ENCODE measurements at regions not wholly inside any gene's neighbourhood (a gene's known extent, or its start where the extent isn't known, plus 50 kb on each side); places are given as distances from the start of the nearest gene placed in this dataset.

DNA sequence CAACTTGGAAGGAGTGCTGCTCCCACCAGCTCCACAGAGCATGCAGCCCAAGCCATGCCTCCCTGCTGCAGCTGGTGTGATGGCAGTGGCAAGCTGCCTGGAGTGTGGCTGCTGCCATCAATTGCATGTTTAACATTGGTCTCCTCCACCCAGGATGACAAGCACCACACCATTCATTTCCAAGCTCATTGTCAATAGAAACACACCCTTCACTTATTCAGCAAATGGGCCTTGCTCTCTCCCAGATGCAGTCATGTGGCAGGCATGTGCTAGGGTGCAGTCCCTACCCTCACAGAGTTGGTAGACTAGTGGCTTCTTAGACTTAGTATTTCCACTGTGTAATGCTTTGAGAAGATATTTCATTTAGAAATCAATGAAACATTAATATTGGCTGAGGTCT is 70.8 kb upstream of the FGF14 start:
- no peaks in the 10 kb centered on the region for H3K9me3 Mint-ChIP-seq
- H3K4me3 Mint-ChIP-seq = no peak overlapping the region
- DNase-seq (ENCODE audit: extremely low spot score, unreplicated experiment) = no peak
- H3K4me1 Mint-ChIP-seq (ENCODE audit: unreplicated experiment) = no peaks in the 10 kb centered on the region
- TF ChIP-seq, protein P1, sequence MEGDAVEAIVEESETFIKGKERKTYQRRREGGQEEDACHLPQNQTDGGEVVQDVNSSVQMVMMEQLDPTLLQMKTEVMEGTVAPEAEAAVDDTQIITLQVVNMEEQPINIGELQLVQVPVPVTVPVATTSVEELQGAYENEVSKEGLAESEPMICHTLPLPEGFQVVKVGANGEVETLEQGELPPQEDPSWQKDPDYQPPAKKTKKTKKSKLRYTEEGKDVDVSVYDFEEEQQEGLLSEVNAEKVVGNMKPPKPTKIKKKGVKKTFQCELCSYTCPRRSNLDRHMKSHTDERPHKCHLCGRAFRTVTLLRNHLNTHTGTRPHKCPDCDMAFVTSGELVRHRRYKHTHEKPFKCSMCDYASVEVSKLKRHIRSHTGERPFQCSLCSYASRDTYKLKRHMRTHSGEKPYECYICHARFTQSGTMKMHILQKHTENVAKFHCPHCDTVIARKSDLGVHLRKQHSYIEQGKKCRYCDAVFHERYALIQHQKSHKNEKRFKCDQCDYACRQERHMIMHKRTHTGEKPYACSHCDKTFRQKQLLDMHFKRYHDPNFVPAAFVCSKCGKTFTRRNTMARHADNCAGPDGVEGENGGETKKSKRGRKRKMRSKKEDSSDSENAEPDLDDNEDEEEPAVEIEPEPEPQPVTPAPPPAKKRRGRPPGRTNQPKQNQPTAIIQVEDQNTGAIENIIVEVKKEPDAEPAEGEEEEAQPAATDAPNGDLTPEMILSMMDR (conservative IDR thresholded peaks at IDR 0.05) = no peak
- H3K27ac Mint-ChIP-seq = no peak overlapping the region
- no peaks in the 10 kb centered on the region for H3K36me3 Mint-ChIP-seq
- peaks cover 4% of the 10 kb centered on the region for H3K27me3 Mint-ChIP-seq

DNA sequence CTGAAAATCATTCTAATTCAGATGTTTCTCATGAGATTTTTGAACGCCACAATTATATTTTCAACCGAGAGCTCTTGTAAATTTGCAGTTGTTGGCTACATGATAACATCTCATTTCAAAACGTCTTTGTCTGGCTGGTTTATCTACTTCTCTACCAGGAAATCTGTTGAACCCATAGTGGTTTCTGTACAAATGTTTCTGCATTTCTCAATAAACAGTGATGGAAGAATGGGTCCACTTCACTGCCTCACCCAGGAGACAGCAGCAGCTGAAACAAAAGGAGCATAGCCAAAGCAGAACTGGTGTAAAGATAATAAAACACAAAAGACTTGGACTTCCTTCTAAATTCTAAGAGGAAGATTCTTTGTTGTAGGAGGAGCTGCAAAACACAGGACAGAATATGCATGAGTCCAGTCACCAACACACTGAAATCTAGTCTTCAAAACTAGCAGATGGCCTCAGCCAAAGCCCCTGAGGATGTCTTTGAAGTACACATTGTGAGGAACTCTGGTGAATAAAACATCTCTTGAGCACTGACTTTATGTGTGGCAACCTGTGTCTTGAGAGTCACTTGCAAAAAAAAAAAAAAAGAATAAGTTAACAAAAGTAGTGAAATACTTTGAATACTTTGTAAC is 68.6 kb upstream of the FGF14 start:
- H3K9me3 Mint-ChIP-seq = no peaks in the 10 kb centered on the region
- no peak overlapping the region for H3K4me3 Mint-ChIP-seq
- no peaks in the 10 kb centered on the region for H3K4me1 Mint-ChIP-seq (ENCODE audit: unreplicated experiment)
- TF ChIP-seq, protein P1 (conservative IDR thresholded peaks at IDR 0.05) = no peak
- no peak overlapping the region for H3K27ac Mint-ChIP-seq
- H3K27me3 Mint-ChIP-seq = peaks cover 11% of the 10 kb centered on the region
- DNase-seq (ENCODE audit: extremely low spot score, unreplicated experiment) = no peak
- no peaks in the 10 kb centered on the region for H3K36me3 Mint-ChIP-seq

DNA sequence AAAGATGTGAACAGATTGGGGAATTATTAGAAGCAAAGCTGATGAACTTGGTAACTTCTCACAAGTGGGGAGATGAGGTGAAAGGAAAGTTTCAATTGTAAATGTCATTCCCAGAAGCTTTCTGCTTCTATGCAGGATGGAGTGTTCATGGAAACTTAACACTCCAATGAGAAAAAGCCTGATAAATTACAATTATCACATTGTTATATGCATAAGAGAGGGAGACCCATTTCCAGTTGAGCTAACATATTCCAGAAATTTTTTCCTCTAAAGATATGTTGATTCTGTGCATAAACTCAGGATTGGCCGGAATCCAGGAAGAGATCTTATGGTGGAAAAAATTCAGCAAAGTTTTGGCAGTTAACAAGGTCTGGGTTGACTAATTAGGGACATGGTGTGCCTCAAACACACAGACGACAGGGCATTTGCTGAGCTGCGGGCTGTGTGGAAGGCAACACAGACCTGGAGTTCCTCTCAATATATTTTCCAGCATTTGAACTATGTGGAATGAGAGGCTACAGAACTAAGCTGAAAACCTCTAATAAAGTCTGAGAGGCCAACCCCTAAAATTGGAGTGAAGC is 64.9 kb upstream of the FGF14 start:
- TF ChIP-seq, protein P1 (conservative IDR thresholded peaks at IDR 0.05) = no peak
- no peaks in the 10 kb centered on the region for H3K9me3 Mint-ChIP-seq
- DNase-seq (ENCODE audit: extremely low spot score, unreplicated experiment) = no peak
- no peaks in the 10 kb centered on the region for H3K4me1 Mint-ChIP-seq (ENCODE audit: unreplicated experiment)
- no peaks in the 10 kb centered on the region for H3K36me3 Mint-ChIP-seq
- H3K27ac Mint-ChIP-seq = no peak overlapping the region
- peaks cover 15% of the 10 kb centered on the region for H3K27me3 Mint-ChIP-seq
- no peak overlapping the region for H3K4me3 Mint-ChIP-seq

DNA sequence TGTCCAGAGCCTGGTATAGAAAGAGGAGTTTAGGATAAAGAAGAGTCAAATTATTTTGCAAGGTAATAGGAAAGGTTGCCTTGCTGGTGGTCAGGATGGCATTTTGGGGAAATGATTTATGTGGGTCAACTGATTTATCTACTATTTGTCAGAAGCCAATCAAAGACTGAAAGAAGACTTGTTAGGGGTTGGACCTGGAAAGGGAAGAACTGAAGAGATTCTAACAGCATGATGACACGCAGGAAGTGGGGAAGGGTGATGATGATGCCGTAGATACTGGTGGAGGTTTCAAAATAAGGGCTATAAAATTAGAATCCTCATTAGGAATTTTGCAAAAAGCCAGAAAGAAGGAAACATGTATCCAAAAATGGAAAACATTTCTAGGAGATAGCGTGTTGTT is 60.7 kb upstream of the FGF14 start:
- Mint-ChIP-seq H3K4me3 (no peak overlapping the region), H3K27me3 (peaks cover 16% of the 10 kb centered on the region), H3K9me3 (no peaks in the 10 kb centered on the region), H3K36me3 (no peaks in the 10 kb centered on the region), H3K27ac (no peak overlapping the region), H3K4me1 (ENCODE audit: unreplicated experiment) (no peaks in the 10 kb centered on the region)
- TF ChIP-seq, protein P1 (conservative IDR thresholded peaks at IDR 0.05) = no peak
- no peak for DNase-seq (ENCODE audit: extremely low spot score, unreplicated experiment)

DNA sequence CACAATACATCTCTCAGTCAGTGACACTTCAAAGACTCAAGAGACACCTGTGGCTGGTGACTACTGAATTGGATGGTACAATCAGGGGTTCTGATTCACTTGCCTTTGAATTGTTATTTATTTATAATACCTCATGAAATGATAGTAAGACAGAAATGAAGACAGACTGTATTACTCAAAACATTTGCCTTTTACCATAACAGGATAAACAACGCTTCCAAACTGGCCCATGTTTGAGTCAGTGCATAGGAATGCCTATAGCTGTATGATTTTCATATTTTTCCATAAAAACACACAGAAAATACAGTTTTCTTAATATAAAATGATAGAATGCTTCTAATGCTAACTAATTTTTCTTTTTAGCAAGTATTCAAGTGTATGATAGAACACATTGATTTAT is 59.5 kb upstream of the FGF14 start:
- Mint-ChIP-seq H3K27ac (no peak overlapping the region), H3K36me3 (no peaks in the 10 kb centered on the region), H3K9me3 (no peaks in the 10 kb centered on the region), H3K4me3 (no peak overlapping the region), H3K27me3 (peaks cover 19% of the 10 kb centered on the region), H3K4me1 (ENCODE audit: unreplicated experiment) (no peaks in the 10 kb centered on the region)
- TF ChIP-seq, protein P1 (conservative IDR thresholded peaks at IDR 0.05) = no peak
- no peak for DNase-seq (ENCODE audit: extremely low spot score, unreplicated experiment)

All from type B pancreatic cell (in vitro differentiated cells).